ENCODE measurements at regions not wholly inside any gene's neighbourhood (a gene's known extent, or its start where the extent isn't known, plus 50 kb on each side); places are given as distances from the start of the nearest gene placed in this dataset.
A peak's percentile ranks its signal among the peaks of the same experiment; 100 is the strongest.
"Not testable (repeated sequence)": the region's sequence is repeated elsewhere in the genome, so short reads cannot be mapped to it uniquely, and the experiment has no call there.

DNA sequence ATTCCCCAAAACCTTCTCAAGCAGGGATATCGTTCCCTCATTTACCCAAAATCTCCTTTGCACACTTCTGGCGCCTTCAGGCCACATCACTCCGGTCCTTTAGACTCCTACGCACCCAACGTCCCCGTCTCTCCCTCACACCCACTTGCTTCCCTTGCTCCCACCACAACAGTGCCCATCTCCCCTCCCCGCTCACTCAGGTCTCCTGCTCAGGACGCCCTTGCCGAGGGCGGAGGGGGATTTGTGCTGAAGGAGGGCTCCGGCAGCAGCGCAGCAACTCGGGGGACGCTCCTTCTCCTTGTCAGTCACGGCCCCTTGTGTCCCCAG, 71.6 kb downstream of the PCMTD2 start:
- DNase-seq; H3K36me3 ChIP-seq; H3K27ac ChIP-seq; H3K4me1 ChIP-seq; ATAC-seq; H3K4me3 ChIP-seq; H3K9me3 ChIP-seq; intact Hi-C loops (cut with DNase I); H3K27me3 ChIP-seq: not testable (repeated sequence)
- 29% methylated on average over 7 of the region's 15 CpGs for WGBS (ENCODE audit: insufficient coverage, low coverage, low lambda C conversion rate, missing lambda C conversion rate)

DNA sequence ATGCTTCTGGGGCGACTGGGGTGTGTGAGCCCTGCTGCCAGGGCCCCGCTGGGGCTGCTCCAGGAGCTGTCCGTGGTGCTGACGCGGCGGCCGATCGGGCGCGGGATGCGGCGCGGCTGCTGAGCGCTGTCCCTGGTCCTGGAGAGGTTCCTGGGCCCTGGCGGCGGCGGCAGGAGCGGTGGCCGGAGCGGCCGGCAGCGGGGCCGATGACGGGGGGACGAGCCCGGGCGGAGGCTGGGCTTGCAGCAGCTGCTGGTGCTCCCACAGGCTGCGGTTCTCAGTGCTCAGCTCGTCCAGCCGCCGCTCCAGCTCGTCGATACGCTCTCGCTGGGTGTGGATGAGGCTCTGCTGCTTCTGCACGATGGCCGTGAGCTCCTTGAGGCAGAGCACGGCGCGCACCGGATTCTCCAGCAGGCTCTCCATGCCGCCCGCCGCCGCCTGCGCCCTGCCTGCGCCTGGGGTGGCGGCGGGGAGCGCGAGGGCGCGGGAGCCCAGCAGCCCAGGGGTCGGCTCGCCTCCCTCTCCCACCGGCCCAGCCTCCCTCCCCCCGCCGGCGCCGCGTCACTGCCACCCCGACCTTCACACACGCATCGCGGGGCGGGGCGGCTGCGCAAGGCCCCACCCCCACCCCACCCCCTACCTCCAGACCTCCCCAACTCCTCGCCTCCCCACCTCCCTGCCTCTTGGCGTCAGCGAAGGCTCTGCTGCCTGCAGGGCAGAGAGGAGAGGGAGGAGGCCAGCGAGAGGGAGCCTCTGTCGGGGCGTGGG, 72.2 kb downstream of the PCMTD2 start:
- H3K9me3 ChIP-seq; H3K4me3 ChIP-seq; H3K36me3 ChIP-seq; H3K4me1 ChIP-seq; H3K27ac ChIP-seq; intact Hi-C loops (cut with DNase I); H3K27me3 ChIP-seq: not testable (repeated sequence)
- ATAC-seq: peak; percentile 93 to 100 (median 99)
- peak in 1 of 3 donors; percentile 56 for DNase-seq
- WGBS (ENCODE audit: insufficient coverage, low coverage, low lambda C conversion rate, missing lambda C conversion rate): 0% methylated on average over 7 of the region's 74 CpGs

DNA sequence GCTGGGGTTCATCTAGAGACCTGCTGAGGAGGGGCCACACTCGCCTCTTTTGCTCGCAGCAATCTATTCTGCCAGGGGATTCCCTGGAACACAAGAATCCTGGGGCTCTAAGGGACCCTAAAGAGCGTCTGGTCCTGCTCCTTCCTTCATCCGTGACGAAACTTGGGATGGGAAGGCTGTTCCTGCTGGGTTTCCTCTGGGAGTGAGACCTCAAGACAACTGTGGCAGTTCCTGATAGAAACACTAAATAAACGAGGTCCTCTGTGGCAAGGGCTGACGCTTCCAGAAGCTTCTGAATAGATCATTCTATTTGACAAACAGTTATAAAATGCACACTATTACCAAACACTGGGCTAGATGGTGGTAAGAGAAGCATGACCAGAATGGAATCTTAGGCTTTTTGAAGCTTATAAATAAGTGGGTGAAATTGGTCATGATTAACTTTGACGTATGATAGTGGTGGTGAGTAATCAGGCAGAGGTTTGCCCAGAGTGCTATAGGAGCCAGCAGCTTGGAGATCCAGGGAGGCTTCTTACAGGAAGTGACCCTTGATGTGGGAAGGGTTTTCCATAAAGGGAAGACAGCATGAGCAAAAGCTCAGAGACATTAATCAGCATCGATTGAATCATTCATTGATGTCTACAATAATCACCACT, 73.2 kb downstream of the PCMTD2 start:
- H3K4me3 ChIP-seq; DNase-seq; H3K36me3 ChIP-seq; H3K27me3 ChIP-seq; H3K4me1 ChIP-seq; ATAC-seq; intact Hi-C loops (cut with DNase I); H3K9me3 ChIP-seq; H3K27ac ChIP-seq: not testable (repeated sequence)
- WGBS (ENCODE audit: insufficient coverage, low coverage, low lambda C conversion rate, missing lambda C conversion rate): 32% methylated on average over 8 of the region's 9 CpGs

DNA sequence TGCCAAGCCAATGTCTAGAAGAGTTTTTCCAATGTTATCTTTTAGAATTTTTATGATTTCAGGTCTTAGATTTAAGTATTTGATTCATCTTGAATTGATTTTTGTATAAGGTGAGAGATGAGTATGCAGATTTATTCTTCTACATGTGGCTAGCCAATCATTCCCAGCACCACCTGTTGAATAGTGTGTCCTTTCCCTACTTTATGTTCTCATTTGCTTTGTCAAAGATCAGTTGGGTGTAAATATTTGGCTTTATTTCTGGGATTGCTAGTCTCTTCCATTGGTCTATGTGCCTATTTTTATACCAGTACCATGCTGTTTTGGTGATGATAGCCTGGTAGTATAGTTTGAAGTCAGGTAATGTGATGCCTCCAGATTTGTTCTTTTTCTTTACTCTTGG, 77.1 kb downstream of the PCMTD2 start:
- H3K4me1 ChIP-seq; intact Hi-C loops (cut with DNase I); DNase-seq; ATAC-seq; H3K36me3 ChIP-seq; H3K27ac ChIP-seq; H3K9me3 ChIP-seq; H3K4me3 ChIP-seq; H3K27me3 ChIP-seq: not testable (repeated sequence)

All from right lobe of liver (tissue), 6 donors.